A673 (cell line): ENCODE measurements at regions not wholly inside any gene's neighbourhood (a gene's known extent, or its start where the extent isn't known, plus 50 kb on each side); places are given as distances from the start of the nearest gene placed in this dataset.

ENCODE experiments used
- EZH2 ChIP-seq: fragments of 200-600 bp; sonication (generic); IDR thresholded peaks from 2 replicates; pipeline ENCODE4 v1.6.1; 2017; ENCODE audit warnings: borderline replicate concordance, low read depth, mild to moderate bottlenecking, mixed read lengths, antibody characterized with exemption, low read length; ENCODE audit not compliant: poor library complexity, severe bottlenecking
- TF ChIP-seq, protein P1 (sequence below): fragments of 300-800, 200-600 bp; sonication (generic); conservative IDR thresholded peaks from 2 replicates; pipeline ENCODE4 v1.5.1; 2017; ENCODE audit warnings: low read depth, mild to moderate bottlenecking, antibody characterized with exemption, low read length, moderate library complexity, mixed read lengths

- TF ChIP-seq EZH2 = no peak
- TF ChIP-seq, protein P1, sequence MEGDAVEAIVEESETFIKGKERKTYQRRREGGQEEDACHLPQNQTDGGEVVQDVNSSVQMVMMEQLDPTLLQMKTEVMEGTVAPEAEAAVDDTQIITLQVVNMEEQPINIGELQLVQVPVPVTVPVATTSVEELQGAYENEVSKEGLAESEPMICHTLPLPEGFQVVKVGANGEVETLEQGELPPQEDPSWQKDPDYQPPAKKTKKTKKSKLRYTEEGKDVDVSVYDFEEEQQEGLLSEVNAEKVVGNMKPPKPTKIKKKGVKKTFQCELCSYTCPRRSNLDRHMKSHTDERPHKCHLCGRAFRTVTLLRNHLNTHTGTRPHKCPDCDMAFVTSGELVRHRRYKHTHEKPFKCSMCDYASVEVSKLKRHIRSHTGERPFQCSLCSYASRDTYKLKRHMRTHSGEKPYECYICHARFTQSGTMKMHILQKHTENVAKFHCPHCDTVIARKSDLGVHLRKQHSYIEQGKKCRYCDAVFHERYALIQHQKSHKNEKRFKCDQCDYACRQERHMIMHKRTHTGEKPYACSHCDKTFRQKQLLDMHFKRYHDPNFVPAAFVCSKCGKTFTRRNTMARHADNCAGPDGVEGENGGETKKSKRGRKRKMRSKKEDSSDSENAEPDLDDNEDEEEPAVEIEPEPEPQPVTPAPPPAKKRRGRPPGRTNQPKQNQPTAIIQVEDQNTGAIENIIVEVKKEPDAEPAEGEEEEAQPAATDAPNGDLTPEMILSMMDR = no peak
Measured at GRCh38 chr14:31950764-31951637, 126.1 kb upstream of the ARHGAP5 start.
